ENCODE measurements at regions not wholly inside any gene's neighbourhood (a gene's known extent, or its start where the extent isn't known, plus 50 kb on each side); places are given as distances from the start of the nearest gene placed in this dataset.

DNA sequence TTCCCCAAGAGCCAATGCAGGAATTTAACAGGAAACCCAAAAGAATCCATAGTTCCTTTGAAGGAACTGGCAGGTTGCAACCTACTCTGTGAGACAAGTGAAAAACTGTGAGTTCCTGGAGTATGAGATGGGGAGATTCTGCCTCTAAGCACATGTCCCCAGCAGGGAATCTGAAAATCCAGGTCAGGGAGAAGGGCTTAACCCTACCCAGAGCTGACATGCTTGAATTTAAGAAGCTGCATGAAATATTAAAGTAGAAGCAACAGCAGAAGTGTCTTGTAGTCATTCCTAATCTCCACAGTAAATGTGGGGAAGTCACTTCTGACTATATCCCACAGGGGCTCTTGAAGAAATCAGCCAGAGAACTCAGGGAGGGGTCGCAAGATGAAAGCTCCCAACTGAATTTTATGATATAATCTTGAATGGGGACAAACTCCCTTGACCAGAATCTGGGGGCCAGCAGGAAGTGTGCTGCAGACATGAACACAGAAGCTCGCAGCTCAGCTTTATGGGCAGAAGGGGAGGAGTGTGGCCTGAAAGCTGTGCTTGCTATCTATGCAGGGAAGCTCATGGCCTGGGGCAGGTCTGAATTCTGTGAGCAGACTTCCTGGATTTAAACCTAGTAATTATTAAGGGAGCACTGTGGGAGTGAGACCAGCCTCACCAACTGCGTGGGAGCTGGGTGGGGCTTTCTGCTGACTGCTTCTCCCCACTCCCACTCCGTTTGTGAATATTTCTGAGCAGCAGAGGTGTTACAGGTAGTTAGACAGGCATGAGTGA, 184.1 kb upstream of the KYNU start:
- no peak overlapping the region for H3K4me3 ChIP-seq (ENCODE audit: low read length)
- H3K9me3 ChIP-seq (replicated peaks; ENCODE audit: control insufficient read depth, low read depth, low read length) = no peaks in the 10 kb centered on the region
- H3K27ac ChIP-seq (ENCODE audit: low read length) = no peak overlapping the region
- H3K27me3 ChIP-seq (ENCODE audit: control insufficient read depth, insufficient read depth, low read length) = no peaks in the 10 kb centered on the region
- whole genome bisulfite sequencing (ENCODE audit: insufficient coverage) = 33% methylated on average over 2 of the region's 4 CpGs
- no peaks in the 10 kb centered on the region for H3K4me1 ChIP-seq (ENCODE audit: control insufficient read depth, insufficient read depth, low read length)
- no peak for DNase-seq
- no peaks in the 10 kb centered on the region for H3K36me3 ChIP-seq (ENCODE audit: control insufficient read depth, insufficient read depth, low read length)

DNA sequence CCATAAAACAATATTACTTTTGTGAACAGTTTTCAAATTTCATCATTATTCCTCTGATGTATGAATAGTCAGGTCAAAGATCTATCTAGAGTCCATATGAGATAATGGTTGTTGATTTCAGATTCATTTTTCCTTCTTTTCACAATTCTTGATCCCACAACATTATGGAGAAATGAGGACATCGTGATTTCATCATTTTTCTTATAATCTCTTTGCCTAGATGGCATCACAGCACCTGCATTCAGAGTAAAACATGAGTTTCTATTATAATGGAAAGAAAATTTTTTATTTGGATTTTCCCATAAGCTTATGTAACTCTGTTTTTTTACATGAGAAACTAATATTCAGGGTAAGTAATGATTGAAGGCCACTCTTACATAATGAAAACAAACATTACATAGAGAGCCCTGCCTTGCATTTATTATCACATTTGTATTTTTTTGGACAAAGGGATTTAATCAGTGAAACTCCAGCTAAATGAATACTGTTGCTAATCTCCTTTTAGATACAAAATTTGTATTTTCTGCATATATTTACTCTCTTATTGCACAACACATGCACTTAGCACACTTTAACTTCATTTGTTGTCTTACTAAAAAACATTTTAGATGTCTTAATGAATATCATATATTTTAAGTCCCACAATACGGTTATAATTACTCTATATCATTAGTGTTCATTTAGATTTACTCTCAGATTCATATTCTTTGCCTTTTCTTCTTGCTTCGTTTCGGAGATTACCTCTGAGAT, 188.4 kb upstream of the KYNU start:
- no peak overlapping the region for H3K4me3 ChIP-seq (ENCODE audit: low read length)
- no peak overlapping the region for H3K27ac ChIP-seq (ENCODE audit: low read length)
- H3K4me1 ChIP-seq (ENCODE audit: control insufficient read depth, insufficient read depth, low read length) = no peaks in the 10 kb centered on the region
- H3K36me3 ChIP-seq (ENCODE audit: control insufficient read depth, insufficient read depth, low read length) = no peaks in the 10 kb centered on the region
- no CpG with 5 or more reads among the region's 4 CpGs for WGBS (ENCODE audit: insufficient coverage)
- H3K9me3 ChIP-seq (replicated peaks; ENCODE audit: control insufficient read depth, low read depth, low read length) = no peaks in the 10 kb centered on the region
- DNase-seq = no peak
- no peaks in the 10 kb centered on the region for H3K27me3 ChIP-seq (ENCODE audit: control insufficient read depth, insufficient read depth, low read length)

DNA sequence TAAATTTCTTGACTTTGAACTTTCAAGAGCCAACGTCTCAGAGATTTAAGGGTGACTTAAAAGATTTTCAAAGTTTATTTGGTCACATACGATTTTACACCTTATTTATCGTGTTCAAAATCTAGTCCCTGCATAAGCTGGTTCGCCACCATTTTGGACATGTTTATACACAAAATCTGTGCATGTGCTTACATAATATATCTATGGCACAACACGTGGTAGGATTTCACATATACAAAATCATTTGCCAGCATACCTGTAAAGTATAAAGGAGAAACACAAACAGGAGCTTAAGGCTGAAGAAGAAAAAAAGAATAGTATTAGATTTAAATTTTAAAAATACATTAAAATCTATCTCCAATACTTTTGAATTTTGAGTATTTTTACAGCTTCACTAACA, 190.0 kb upstream of the KYNU start:
- DNase-seq = no peak
- WGBS (ENCODE audit: insufficient coverage) = no CpG with 5 or more reads among the region's 5 CpGs
- H3K27me3 ChIP-seq (ENCODE audit: control insufficient read depth, insufficient read depth, low read length) = no peaks in the 10 kb centered on the region
- no peaks in the 10 kb centered on the region for H3K36me3 ChIP-seq (ENCODE audit: control insufficient read depth, insufficient read depth, low read length)
- H3K9me3 ChIP-seq (replicated peaks; ENCODE audit: control insufficient read depth, low read depth, low read length) = no peaks in the 10 kb centered on the region
- H3K27ac ChIP-seq (ENCODE audit: low read length) = no peak overlapping the region
- no peaks in the 10 kb centered on the region for H3K4me1 ChIP-seq (ENCODE audit: control insufficient read depth, insufficient read depth, low read length)
- H3K4me3 ChIP-seq (ENCODE audit: low read length) = no peak overlapping the region

DNA sequence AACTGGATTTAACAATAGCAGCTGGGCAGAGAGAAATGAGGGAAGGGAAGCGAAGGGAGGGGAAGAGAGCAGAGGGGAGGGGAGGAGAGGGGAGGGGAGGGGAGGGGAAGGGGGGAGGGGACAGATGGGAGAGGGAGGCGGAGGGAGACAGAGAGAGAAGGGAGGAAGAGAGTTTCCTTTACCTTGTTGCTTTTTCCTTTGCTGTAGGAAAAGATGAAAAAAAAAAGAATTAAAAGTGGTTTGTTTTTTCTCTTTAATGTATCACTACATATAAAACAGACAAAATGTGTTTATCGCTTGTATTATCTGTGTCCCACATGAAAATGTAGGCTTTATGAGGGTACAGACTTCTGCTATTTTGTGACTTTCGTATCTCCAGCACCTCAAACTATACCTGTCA, 190.4 kb upstream of the KYNU start:
- Histone ChIP-seq H3K4me1 (ENCODE audit: control insufficient read depth, insufficient read depth, low read length) (no peaks in the 10 kb centered on the region), H3K27ac (ENCODE audit: low read length) (no peak overlapping the region), H3K9me3 (replicated peaks; ENCODE audit: control insufficient read depth, low read depth, low read length) (no peaks in the 10 kb centered on the region), H3K27me3 (ENCODE audit: control insufficient read depth, insufficient read depth, low read length) (no peaks in the 10 kb centered on the region), H3K4me3 (ENCODE audit: low read length) (no peak overlapping the region), H3K36me3 (ENCODE audit: control insufficient read depth, insufficient read depth, low read length) (no peaks in the 10 kb centered on the region)
- no CpG with 5 or more reads among the region's 4 CpGs for WGBS (ENCODE audit: insufficient coverage)
- DNase-seq = no peak

DNA sequence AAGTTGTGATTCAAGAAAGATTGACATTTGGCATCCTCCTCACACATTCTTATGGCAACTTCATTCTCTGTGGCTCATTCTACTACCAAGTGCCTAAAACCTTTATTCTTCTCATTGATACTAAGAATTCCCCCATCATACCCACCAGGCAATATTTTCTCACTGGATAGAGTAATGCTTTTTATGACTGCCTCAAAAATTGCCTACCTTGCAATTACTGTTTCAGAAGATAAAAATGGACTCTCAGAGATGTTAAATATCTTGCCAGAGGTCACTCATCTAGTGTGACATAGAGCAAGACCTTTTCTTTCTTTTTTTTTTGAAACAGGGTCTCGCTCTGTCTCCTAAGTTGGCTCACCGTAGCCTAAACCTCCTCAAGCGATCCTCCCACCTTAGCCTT, 192.8 kb upstream of the KYNU start:
- no peak for DNase-seq
- no peak overlapping the region for H3K4me3 ChIP-seq (ENCODE audit: low read length)
- no peak overlapping the region for H3K27ac ChIP-seq (ENCODE audit: low read length)
- no peaks in the 10 kb centered on the region for H3K4me1 ChIP-seq (ENCODE audit: control insufficient read depth, insufficient read depth, low read length)
- H3K9me3 ChIP-seq (replicated peaks; ENCODE audit: control insufficient read depth, low read depth, low read length) = no peaks in the 10 kb centered on the region
- no peaks in the 10 kb centered on the region for H3K27me3 ChIP-seq (ENCODE audit: control insufficient read depth, insufficient read depth, low read length)
- WGBS (ENCODE audit: insufficient coverage) = 100% methylated on average over 1 of the region's 3 CpGs
- H3K36me3 ChIP-seq (ENCODE audit: control insufficient read depth, insufficient read depth, low read length) = no peaks in the 10 kb centered on the region

DNA sequence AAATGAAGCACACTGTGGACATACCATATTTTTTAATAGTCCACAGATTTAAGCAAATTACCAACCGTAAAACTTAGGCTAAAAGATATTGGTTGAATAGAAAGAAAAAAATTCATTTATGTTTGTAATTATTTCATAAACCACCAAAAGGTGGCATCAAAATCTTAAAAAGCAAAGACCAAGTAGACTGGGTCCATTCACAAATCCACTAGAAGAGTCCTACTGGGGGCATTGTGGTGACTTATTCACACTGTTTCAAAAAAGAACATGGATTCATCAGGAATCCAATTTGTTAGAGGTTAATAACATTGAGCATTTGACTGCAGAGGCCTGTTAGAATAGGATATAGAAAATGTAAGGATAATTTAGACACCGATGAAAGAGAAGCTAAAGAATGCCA, 194.9 kb upstream of the KYNU start:
- no peak for DNase-seq
- Histone ChIP-seq H3K36me3 (ENCODE audit: control insufficient read depth, insufficient read depth, low read length) (no peaks in the 10 kb centered on the region), H3K27ac (ENCODE audit: low read length) (no peak overlapping the region), H3K4me3 (ENCODE audit: low read length) (no peak overlapping the region), H3K27me3 (ENCODE audit: control insufficient read depth, insufficient read depth, low read length) (no peaks in the 10 kb centered on the region), H3K4me1 (ENCODE audit: control insufficient read depth, insufficient read depth, low read length) (no peaks in the 10 kb centered on the region), H3K9me3 (replicated peaks; ENCODE audit: control insufficient read depth, low read depth, low read length) (no peaks in the 10 kb centered on the region)
- WGBS (ENCODE audit: insufficient coverage) = no CpG with 5 or more reads among the region's 2 CpGs

DNA sequence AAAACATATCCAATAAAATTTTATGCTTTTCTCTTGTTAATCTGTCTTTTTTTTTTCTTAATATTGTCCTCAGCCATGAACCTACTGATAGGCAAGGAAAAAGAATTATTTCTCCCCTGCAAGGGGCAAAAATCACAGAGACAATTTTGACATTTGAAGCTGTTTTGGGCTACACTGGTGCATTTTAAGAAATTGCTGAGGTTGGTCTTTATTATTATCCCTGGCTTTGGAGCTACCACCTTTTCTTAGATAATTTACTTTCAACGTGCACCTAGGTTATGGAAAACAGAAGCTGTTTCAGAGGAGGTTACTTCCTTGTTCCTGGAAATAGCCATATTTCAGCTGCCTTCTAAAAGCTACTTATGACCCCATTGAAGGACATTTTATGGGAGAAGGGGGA, 195.5 kb upstream of the KYNU start:
- Histone ChIP-seq H3K27ac (ENCODE audit: low read length) (no peak overlapping the region), H3K9me3 (replicated peaks; ENCODE audit: control insufficient read depth, low read depth, low read length) (no peaks in the 10 kb centered on the region), H3K4me3 (ENCODE audit: low read length) (no peak overlapping the region), H3K4me1 (ENCODE audit: control insufficient read depth, insufficient read depth, low read length) (no peaks in the 10 kb centered on the region), H3K27me3 (ENCODE audit: control insufficient read depth, insufficient read depth, low read length) (no peaks in the 10 kb centered on the region), H3K36me3 (ENCODE audit: control insufficient read depth, insufficient read depth, low read length) (no peaks in the 10 kb centered on the region)
- no peak for DNase-seq
- no CpG with 5 or more reads among the region's 1 CpG for WGBS (ENCODE audit: insufficient coverage)

DNA sequence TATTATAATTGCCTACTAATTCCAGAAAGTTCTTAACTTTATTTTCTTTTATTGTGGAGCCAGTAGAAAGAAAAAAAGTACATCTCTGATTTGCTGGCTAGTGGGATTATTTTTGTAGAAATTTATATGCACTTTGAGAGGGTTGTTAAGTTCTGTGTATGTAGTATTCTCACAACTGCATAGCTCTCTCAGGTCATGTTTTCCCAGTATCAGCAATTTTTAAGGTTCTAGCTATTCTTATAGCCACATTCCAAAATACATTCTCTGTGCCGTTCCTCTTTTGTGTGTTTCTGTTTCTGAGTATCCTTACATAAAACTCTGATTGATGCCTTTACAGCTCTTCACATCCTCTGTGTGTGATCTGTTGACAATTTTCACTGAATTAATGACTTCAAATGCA, 199.3 kb upstream of the KYNU start:
- Histone ChIP-seq H3K4me1 (ENCODE audit: control insufficient read depth, insufficient read depth, low read length) (no peaks in the 10 kb centered on the region), H3K27ac (ENCODE audit: low read length) (no peak overlapping the region), H3K27me3 (ENCODE audit: control insufficient read depth, insufficient read depth, low read length) (no peaks in the 10 kb centered on the region), H3K9me3 (replicated peaks; ENCODE audit: control insufficient read depth, low read depth, low read length) (no peaks in the 10 kb centered on the region), H3K36me3 (ENCODE audit: control insufficient read depth, insufficient read depth, low read length) (no peaks in the 10 kb centered on the region), H3K4me3 (ENCODE audit: low read length) (no peak overlapping the region)
- DNase-seq = no peak
- WGBS (ENCODE audit: insufficient coverage) = no CpG with 5 or more reads among the region's 1 CpG

DNA sequence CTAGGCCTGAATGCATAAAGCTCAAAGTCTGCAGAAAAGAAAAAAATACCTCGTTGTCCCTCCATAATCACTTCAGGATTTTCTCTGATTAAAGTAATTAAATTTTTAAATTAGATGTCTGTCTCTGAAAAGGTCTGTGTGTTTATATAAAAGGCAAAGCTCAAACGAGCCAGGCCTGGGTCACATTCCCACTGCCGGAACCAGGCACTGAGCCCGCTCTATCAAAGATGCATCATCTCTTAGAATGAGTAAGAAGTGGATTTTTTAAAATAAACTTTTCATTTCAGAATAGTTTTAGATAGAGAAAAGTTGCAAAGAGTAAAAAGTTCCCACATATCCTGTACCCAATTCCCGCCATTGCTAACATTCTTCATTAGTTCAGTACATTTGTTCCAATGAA, 202.1 kb upstream of the KYNU start:
- Histone ChIP-seq H3K4me3 (ENCODE audit: low read length) (no peak overlapping the region), H3K36me3 (ENCODE audit: control insufficient read depth, insufficient read depth, low read length) (no peaks in the 10 kb centered on the region), H3K27me3 (ENCODE audit: control insufficient read depth, insufficient read depth, low read length) (no peaks in the 10 kb centered on the region), H3K27ac (ENCODE audit: low read length) (no peak overlapping the region), H3K9me3 (replicated peaks; ENCODE audit: control insufficient read depth, low read depth, low read length) (no peaks in the 10 kb centered on the region), H3K4me1 (ENCODE audit: control insufficient read depth, insufficient read depth, low read length) (no peaks in the 10 kb centered on the region)
- no peak for DNase-seq
- no CpG with 5 or more reads among the region's 5 CpGs for WGBS (ENCODE audit: insufficient coverage)

DNA sequence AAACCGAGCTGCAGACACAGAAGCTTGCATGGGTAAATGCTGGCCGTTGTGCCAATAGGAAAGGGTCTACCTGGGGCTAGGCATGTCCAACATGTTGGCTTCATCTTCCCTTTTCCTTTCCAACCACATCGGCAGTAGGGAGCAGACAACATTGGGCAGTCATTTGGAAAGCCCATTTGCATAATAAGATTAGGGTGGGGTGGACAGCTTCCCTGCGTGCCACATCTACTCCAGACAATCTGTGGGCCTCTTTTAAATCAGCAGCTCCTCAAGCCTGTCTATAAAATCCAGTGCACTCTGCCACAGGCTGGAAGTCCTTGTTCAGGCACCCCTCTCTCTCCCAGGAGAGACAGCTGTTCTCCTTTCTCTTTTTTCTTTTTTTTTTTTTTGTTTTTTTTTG, 203.6 kb upstream of the KYNU start:
- Histone ChIP-seq H3K4me3 (ENCODE audit: low read length) (no peak overlapping the region), H3K36me3 (ENCODE audit: control insufficient read depth, insufficient read depth, low read length) (no peaks in the 10 kb centered on the region), H3K9me3 (replicated peaks; ENCODE audit: control insufficient read depth, low read depth, low read length) (no peaks in the 10 kb centered on the region), H3K27me3 (ENCODE audit: control insufficient read depth, insufficient read depth, low read length) (no peaks in the 10 kb centered on the region), H3K4me1 (ENCODE audit: control insufficient read depth, insufficient read depth, low read length) (no peaks in the 10 kb centered on the region), H3K27ac (ENCODE audit: low read length) (no peak overlapping the region)
- 100% methylated on average over 1 of the region's 4 CpGs for WGBS (ENCODE audit: insufficient coverage)
- DNase-seq = no peak
